Dendritic cell treated with granulocyte-macrophage colony-stimulating factor and Interleukin-4, amounts not matched to agents 40 ng/mL and 50 ng/mL, for 4 days (primary cell): ENCODE measurements at regions not wholly inside any gene's neighbourhood (a gene's known extent, or its start where the extent isn't known, plus 50 kb on each side); places are given as distances from the start of the nearest gene placed in this dataset.

ENCODE experiments used
- H3K27ac Mint-ChIP-seq: one replicate; pipeline ENCODE4 v1.8.0; 2022; ENCODE audit warnings: mild to moderate bottlenecking, mixed read lengths
- H3K27me3 Mint-ChIP-seq: one replicate; pipeline ENCODE4 v1.8.0; 2022; ENCODE audit warnings: mild to moderate bottlenecking, mixed read lengths
- H3K36me3 Mint-ChIP-seq: one replicate; pipeline ENCODE4 v1.8.0; 2022; ENCODE audit warnings: low read depth, mixed read lengths
- H3K4me1 Mint-ChIP-seq: one replicate; pipeline ENCODE4 v1.8.0; 2022; ENCODE audit warnings: low read depth, mixed read lengths
- H3K4me3 Mint-ChIP-seq: one replicate; pipeline ENCODE4 v1.8.0; 2022; ENCODE audit warnings: mild to moderate bottlenecking, moderate library complexity, mixed read lengths
- H3K9me3 Mint-ChIP-seq: one replicate; pipeline ENCODE4 v1.8.0; 2022; ENCODE audit warnings: mixed read lengths
- intact Hi-C: fragments of 100-400 bp; cut with micrococcal nuclease; formaldehyde crosslinking; loops from one replicate; pipeline ENCODE4 v1.15.0; 2022

DNA sequence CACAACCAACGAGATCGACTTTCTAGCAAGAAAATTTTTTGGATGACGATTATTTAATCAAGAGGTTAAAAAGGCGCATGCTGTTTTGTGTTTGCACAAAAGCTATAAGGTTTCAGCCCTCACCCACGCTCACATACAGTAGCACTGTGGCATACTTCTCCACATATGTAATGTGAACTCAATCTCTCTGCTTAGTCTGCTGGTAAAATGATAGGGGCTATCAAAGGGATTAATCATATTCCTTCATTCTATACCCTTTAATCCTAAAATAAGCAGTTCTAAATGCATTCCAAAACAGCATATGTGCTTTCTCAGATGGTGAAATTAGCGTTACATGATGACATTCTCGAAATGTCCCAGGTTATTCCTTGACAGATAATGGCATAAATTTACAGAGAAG is 196.9 kb upstream of the PRICKLE2 start:
- H3K4me3 Mint-ChIP-seq: no peak overlapping the region
- no peaks in the 10 kb centered on the region for H3K4me1 Mint-ChIP-seq
- H3K27me3 Mint-ChIP-seq: no peaks in the 10 kb centered on the region
- H3K36me3 Mint-ChIP-seq: no peaks in the 10 kb centered on the region
- H3K9me3 Mint-ChIP-seq: no peaks in the 10 kb centered on the region
- no peak overlapping the region for H3K27ac Mint-ChIP-seq
- intact Hi-C loops: no loop called here

DNA sequence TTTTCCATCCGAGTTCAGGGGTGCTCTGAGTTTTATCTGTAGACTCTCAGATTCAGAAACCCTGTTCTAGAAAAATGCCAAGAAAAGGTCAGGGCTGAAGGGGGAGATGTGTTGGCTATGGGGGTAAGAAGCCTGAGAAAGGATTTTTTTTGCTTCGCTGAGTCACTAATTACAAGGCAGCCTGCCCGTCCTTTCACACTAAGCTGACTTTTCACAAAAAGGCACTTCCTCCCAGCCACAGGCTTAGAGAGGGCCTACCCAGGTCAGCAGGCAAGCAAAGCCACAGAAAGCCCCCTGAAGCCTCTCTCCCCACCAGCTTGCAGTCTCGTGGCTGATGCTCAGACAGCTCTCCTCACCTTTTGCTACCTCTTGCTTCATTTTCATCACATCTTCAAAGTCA is 192.6 kb upstream of the PRICKLE2 start:
- Mint-ChIP-seq H3K4me1 (no peaks in the 10 kb centered on the region), H3K4me3 (no peak overlapping the region), H3K27me3 (peaks cover 3% of the 10 kb centered on the region), H3K27ac (no peak overlapping the region), H3K36me3 (no peaks in the 10 kb centered on the region), H3K9me3 (no peaks in the 10 kb centered on the region)
- intact Hi-C loops: no loop called here

DNA sequence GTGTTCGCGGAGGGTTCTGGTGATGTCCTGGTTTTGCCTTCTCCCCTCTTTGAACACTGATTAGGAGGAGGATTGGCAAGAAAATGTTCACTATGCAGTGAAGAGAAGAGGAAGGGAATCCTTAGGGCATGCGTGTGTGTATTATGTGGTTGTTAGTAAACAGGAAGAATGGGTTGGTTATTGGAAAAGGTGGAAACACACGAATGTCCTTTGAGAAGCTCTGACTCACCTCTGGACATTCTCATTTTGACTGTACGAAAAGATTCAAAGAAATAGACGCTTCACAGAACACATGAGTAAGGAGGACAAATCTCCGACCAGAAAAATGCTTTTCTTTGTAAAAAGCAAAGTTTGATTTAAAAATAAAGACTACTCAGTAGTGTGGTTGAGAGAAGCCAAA is 188.8 kb upstream of the PRICKLE2 start:
- Mint-ChIP-seq H3K27ac (no peak overlapping the region), H3K36me3 (no peaks in the 10 kb centered on the region), H3K9me3 (no peaks in the 10 kb centered on the region), H3K4me1 (no peaks in the 10 kb centered on the region), H3K4me3 (no peak overlapping the region), H3K27me3 (peaks cover 3% of the 10 kb centered on the region)
- intact Hi-C loops: no loop called here

DNA sequence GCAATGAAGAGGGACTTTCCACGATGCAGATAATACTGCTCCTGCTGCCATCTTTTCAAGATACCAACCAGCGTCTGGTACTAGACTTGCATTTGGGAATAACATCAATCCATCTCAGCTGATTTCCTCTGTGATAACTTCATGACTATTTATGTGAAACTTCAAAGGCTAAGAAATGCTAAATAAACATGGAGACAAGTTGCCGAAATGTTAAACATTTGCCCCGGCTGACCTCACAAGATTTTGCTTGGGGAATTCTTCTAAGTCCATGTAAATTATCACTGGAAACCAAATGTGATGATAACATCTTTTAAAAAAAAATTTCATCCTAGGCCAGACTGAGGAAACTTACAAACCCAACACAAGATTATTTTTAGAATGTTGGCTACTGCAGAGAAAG is 185.8 kb upstream of the PRICKLE2 start:
- H3K27ac Mint-ChIP-seq: no peak overlapping the region
- no peaks in the 10 kb centered on the region for H3K4me1 Mint-ChIP-seq
- no peak overlapping the region for H3K4me3 Mint-ChIP-seq
- H3K9me3 Mint-ChIP-seq: no peaks in the 10 kb centered on the region
- no peaks in the 10 kb centered on the region for H3K36me3 Mint-ChIP-seq
- peaks cover 5% of the 10 kb centered on the region for H3K27me3 Mint-ChIP-seq
- intact Hi-C loops: no loop called here

DNA sequence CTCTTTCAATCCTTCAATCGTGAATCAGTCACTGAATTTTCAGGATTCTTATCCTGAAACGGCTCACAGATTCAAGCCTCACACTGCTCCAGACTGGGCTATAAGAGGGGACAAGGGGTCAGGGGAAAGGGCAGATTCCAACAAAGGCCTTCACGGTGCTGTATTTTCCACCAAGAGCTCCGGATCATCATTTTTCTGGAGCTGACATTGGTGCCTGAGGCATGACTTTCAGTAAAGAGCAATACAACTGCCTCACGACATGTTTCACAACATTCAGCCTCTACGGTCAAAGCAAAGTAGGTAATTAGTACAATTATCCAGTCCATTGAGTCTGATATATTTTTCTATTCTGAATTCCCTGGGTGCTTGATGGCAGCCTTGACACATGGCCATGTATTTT is 185.0 kb upstream of the PRICKLE2 start:
- H3K27me3 Mint-ChIP-seq: peaks cover 5% of the 10 kb centered on the region
- no peaks in the 10 kb centered on the region for H3K36me3 Mint-ChIP-seq
- intact Hi-C loops: no loop called here
- no peak overlapping the region for H3K27ac Mint-ChIP-seq
- no peak overlapping the region for H3K4me3 Mint-ChIP-seq
- no peaks in the 10 kb centered on the region for H3K4me1 Mint-ChIP-seq
- no peaks in the 10 kb centered on the region for H3K9me3 Mint-ChIP-seq

DNA sequence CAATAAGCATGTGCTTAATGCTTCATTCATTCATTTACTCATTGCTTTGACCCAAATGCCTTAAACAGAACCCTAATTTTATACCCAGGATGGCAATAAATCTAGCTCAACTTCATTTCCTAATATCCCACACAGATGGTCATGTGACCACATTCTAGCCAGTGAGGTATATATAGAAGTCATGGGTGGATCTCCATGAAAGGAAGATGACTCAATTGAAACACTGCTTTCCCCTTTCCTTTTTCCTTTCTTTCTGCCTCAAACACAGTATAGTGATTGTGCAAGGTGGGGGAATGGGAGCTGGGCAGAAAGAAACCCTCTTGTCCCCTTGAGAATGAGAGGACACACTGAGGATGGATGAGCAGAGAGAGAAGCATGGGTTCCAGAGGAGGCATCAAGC is 183.5 kb upstream of the PRICKLE2 start:
- peaks cover 5% of the 10 kb centered on the region for H3K27me3 Mint-ChIP-seq
- H3K36me3 Mint-ChIP-seq: no peaks in the 10 kb centered on the region
- intact Hi-C loops: no loop called here
- H3K27ac Mint-ChIP-seq: no peak overlapping the region
- H3K4me3 Mint-ChIP-seq: no peak overlapping the region
- no peaks in the 10 kb centered on the region for H3K9me3 Mint-ChIP-seq
- H3K4me1 Mint-ChIP-seq: no peaks in the 10 kb centered on the region

DNA sequence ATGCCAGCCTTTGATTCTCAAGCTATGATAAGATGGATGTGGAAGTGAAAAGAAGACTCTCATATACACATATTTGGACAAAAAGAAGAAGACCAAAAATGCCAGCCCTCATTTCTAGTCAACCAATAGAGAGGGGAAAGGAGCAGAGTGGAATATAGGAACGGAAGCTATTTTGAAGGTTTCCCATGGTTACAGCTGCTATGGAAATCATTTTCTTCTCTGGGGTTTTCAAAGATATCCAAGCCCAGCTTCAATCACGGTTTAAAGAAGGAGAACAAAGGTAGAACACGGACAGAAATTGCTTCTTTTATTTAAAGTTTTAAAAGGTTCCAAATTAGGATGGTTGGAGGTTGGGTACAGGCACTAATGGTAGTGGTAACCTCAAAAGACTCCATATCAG is 181.0 kb upstream of the PRICKLE2 start:
- Mint-ChIP-seq H3K9me3 (no peaks in the 10 kb centered on the region), H3K27ac (no peak overlapping the region), H3K4me3 (no peak overlapping the region), H3K36me3 (no peaks in the 10 kb centered on the region), H3K27me3 (peaks cover 2% of the 10 kb centered on the region), H3K4me1 (no peaks in the 10 kb centered on the region)
- intact Hi-C loops: no loop called here

DNA sequence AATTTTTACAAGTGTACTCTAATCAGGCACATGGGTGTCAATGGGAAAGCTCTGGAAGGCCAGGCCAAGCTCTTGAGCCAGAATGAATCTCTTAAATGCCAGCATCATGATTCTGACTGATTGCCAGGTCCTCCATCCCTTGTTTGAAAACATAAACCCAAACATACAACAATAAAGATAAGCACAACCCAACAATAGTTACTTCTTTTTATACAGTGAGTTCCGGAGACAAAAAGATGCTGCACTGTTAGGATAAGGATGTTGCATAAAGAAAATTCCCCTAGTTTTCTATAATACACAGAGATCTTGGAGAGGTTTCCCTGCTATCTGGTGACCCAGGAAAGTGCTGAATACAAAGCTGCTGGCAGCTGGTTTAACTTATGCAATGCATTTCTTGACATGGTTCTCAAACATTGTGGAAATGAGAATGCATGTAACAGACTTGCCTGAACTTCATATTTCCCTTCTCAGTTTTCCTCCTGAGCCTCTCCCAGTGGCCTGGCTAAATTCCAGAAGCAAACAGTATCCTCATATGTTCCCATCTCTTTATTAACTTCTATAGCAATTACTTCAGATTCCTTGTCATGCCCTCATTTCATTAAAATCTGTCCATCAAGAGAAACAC is 180.1 kb upstream of the PRICKLE2 start:
- Mint-ChIP-seq H3K4me1 (no peaks in the 10 kb centered on the region), H3K36me3 (no peaks in the 10 kb centered on the region), H3K27me3 (peaks cover 2% of the 10 kb centered on the region), H3K27ac (no peak overlapping the region), H3K4me3 (no peak overlapping the region), H3K9me3 (no peaks in the 10 kb centered on the region)
- intact Hi-C loops: no loop called here

DNA sequence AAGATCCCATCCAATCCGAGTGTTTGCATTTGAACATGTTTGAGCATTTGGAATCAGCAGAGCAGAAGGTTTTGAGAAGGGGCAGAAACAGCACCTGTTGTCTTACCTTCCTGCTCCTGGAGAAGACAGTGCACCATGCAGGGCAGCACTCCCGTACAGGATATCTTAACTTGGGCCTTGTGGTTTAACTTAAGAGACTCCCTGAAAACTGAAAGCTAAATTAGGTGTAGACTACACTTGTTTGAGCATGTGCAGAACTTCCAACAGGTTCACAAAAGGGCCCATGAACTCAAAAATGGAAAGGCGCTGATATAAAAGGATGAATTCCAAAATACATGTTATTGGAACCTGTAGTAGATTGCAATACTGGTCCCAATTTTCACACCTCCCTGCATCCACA is 175.4 kb upstream of the PRICKLE2 start:
- H3K27ac Mint-ChIP-seq: no peak overlapping the region
- intact Hi-C loops: no loop called here
- no peaks in the 10 kb centered on the region for H3K9me3 Mint-ChIP-seq
- H3K4me3 Mint-ChIP-seq: no peak overlapping the region
- H3K4me1 Mint-ChIP-seq: no peaks in the 10 kb centered on the region
- no peaks in the 10 kb centered on the region for H3K36me3 Mint-ChIP-seq
- H3K27me3 Mint-ChIP-seq: no peaks in the 10 kb centered on the region

DNA sequence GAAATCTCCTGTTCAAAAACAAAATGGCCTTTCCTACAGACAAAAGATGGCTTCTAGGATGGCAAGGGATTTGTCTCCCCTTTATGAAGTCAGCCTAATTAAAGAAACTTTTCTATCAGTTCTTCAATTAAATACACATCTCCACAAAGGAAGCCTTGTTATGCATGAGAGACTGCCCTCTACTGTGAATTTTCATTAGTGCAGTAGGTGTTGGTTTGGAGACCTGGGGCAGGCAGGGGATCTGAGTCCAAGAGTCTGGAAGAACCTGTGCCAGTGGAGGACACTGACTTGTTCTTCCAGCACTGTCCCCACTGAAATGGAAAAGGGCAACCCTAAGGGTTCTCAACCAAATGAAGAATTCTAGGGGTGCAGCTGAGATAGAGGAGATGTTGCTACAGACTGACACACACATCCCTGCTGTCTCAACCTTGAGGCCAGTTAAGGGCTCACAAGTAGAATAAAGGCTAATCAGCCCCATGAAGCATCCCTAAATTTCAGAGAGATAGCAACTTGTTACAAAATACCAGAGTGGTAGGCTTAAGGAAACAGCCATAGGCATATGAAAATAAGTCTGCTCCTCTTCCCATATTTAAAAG is 174.0 kb upstream of the PRICKLE2 start:
- no peak overlapping the region for H3K4me3 Mint-ChIP-seq
- no peaks in the 10 kb centered on the region for H3K36me3 Mint-ChIP-seq

DNA sequence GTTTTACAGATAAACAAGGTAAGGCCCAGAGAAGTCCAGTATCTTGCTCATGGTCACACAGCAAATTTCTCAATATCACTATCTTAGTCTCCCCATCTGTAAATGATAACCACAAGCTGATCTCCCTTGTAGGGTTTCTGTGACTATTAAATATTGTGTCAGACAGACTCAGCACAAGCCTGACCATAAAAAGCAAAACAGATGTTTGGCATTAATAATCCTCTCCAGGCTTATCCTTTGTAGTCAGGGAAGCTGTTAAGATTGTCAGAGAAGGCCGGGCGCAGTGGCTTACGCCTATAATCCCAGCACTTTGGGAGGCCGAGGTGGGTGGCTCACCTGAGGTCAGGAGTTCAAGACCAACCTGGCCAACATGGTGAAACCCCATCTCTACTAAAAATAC is 173.2 kb upstream of the PRICKLE2 start:
- H3K27me3 Mint-ChIP-seq: no peaks in the 10 kb centered on the region
- intact Hi-C loops: loop anchor here (2.0 kb wide), 1 partner anchor 368 kb away; no protein-coding TSS in a partner anchor
- no peaks in the 10 kb centered on the region for H3K4me1 Mint-ChIP-seq
- H3K9me3 Mint-ChIP-seq: no peaks in the 10 kb centered on the region
- H3K4me3 Mint-ChIP-seq: no peak overlapping the region
- no peaks in the 10 kb centered on the region for H3K36me3 Mint-ChIP-seq
- no peak overlapping the region for H3K27ac Mint-ChIP-seq

More for the DNA sequence above, 174.0 kb upstream of the PRICKLE2 start:
- H3K9me3 Mint-ChIP-seq: no peaks in the 10 kb centered on the region
- H3K27me3 Mint-ChIP-seq: no peaks in the 10 kb centered on the region
- intact Hi-C loops: loop anchor here (2.0 kb wide), 1 partner anchor 369 kb away; no protein-coding TSS in a partner anchor
- H3K27ac Mint-ChIP-seq: no peak overlapping the region
- H3K4me1 Mint-ChIP-seq: no peaks in the 10 kb centered on the region

DNA sequence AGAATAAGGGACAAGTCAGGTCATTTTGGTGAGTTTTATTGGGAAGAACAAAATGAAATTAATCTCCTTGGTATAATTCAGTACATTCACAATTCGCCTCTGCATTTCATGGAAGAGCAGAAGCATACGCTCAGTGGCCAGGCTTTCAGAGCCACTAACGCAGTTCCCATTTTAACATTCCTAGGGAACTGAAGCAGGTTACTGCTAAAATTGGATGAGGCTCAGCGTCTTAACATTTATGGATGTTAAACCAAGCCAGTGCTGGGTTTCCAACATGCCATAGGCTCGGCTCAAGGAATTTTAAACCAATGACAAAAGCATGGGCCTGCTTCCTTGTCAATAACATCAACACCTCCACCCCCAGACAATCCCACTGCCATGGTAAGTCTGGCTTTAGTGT is 172.7 kb upstream of the PRICKLE2 start:
- H3K4me3 Mint-ChIP-seq: no peak overlapping the region
- intact Hi-C loops: loop anchor here (2.0 kb wide), 1 partner anchor 367 kb away; no protein-coding TSS in a partner anchor
- H3K27me3 Mint-ChIP-seq: no peaks in the 10 kb centered on the region
- no peaks in the 10 kb centered on the region for H3K36me3 Mint-ChIP-seq
- no peak overlapping the region for H3K27ac Mint-ChIP-seq
- no peaks in the 10 kb centered on the region for H3K4me1 Mint-ChIP-seq
- no peaks in the 10 kb centered on the region for H3K9me3 Mint-ChIP-seq

DNA sequence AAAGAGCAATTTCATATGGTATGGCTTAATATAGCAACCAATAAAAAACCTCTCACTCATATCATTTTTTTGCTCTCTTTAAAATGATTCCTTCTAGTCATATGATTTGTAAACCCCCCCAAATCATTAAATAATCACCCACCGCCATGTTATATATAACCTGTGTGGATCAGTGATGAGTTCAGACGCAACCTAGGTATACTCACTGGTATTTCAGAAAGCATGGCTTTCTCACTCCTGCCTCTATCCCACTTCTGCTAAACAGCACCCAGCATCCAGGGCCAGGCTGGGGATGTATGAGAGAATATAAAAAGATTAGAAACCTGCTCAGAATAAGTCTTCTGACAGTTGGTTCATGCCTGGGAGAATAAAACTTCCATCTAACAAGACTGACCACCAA is 172.3 kb upstream of the PRICKLE2 start:
- Mint-ChIP-seq H3K36me3 (no peaks in the 10 kb centered on the region), H3K27ac (no peak overlapping the region), H3K9me3 (no peaks in the 10 kb centered on the region), H3K4me1 (no peaks in the 10 kb centered on the region), H3K4me3 (no peak overlapping the region), H3K27me3 (no peaks in the 10 kb centered on the region)
- intact Hi-C loops: no loop called here

DNA sequence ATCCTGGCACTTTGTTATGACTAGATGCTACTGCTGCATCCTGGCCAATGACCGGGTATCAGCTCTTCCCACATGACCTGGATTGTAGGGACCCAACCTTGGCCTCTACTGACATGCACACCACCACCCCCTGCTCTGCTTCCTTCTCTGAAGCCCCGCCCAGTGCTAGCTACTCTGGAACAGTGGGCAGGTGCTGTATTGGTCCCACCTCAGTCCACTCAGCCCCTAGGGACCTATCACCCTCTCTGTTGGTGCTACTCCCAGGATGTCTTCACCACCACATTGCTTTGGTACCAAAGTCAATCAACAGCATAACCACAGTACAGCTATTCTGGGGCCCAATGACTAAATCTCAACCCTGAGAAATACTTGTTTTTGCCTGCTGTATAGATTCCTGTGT is 170.2 kb upstream of the PRICKLE2 start:
- H3K36me3 Mint-ChIP-seq: no peaks in the 10 kb centered on the region
- no peaks in the 10 kb centered on the region for H3K4me1 Mint-ChIP-seq
- H3K9me3 Mint-ChIP-seq: no peaks in the 10 kb centered on the region
- no peak overlapping the region for H3K27ac Mint-ChIP-seq
- H3K4me3 Mint-ChIP-seq: no peak overlapping the region
- H3K27me3 Mint-ChIP-seq: no peaks in the 10 kb centered on the region
- intact Hi-C loops: no loop called here

DNA sequence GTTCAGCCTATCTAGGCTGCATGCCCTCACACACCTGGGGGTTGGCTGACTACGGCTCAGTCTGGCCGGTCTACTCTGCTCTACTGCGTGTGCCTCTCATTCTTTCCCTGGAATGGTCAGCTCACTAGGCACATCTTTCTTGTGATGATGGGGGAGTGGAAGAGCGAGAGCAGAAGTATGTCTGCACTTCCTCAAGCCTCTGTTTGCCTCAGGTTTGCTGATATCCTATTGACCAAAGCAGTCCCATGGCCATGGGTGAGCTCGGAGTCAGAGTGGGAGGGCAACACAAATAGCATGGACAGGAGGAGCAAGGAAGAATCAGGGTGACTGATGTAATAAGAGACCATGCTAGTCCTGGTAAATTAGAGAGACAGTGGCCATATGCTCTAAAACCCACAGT is 167.9 kb upstream of the PRICKLE2 start:
- Mint-ChIP-seq H3K27ac (no peak overlapping the region), H3K27me3 (no peaks in the 10 kb centered on the region), H3K4me1 (no peaks in the 10 kb centered on the region), H3K36me3 (no peaks in the 10 kb centered on the region), H3K9me3 (no peaks in the 10 kb centered on the region), H3K4me3 (no peak overlapping the region)
- intact Hi-C loops: no loop called here
